Fibroblast of lung (primary cell): ENCODE measurements at regions not wholly inside any gene's neighbourhood (a gene's known extent, or its start where the extent isn't known, plus 50 kb on each side); places are given as distances from the start of the nearest gene placed in this dataset.

ENCODE experiments used
- DNase-seq, 2 donors: peaks; one replicate each; pipeline versions ENCODE4 v3.0.0 to v3.0.0-alpha.2; 2010; ENCODE audit warnings: low read depth in 2 of 2
- H2AFZ ChIP-seq: 2 replicates; pipeline ENCODE4 v1.5.1; 2012; ENCODE audit warnings: low read length, control low read depth, inconsistent platforms
- H3K27ac ChIP-seq: 2 replicates; pipeline ENCODE4 v1.5.1; 2011; ENCODE audit warnings: low read length, control low read depth; ENCODE audit not compliant: insufficient read depth
- H3K27me3 ChIP-seq: 2 replicates; pipeline ENCODE4 v1.5.1; 2011; ENCODE audit warnings: mild to moderate bottlenecking, low read length; ENCODE audit not compliant: control insufficient read depth, insufficient read depth
- H3K36me3 ChIP-seq: 2 replicates; pipeline ENCODE4 v1.5.1; 2011; ENCODE audit warnings: low read length; ENCODE audit not compliant: control insufficient read depth, insufficient read depth
- H3K4me1 ChIP-seq: 2 replicates; pipeline ENCODE4 v1.5.1; 2011; ENCODE audit warnings: low read length; ENCODE audit not compliant: control insufficient read depth, insufficient read depth; ENCODE audit errors: extremely low read depth
- H3K4me2 ChIP-seq: 2 replicates; pipeline ENCODE4 v1.5.1; 2011; ENCODE audit warnings: low read length, control low read depth; ENCODE audit not compliant: insufficient read depth; ENCODE audit errors: extremely low read depth
- H3K4me3 ChIP-seq, 4 experiments: fragments of 200-600 bp in 1 of 4; sonication (generic) in 1 of 4; replicated peaks in 1 of 4; 2 replicates each; pipeline ENCODE4 v1.5.1; 2011 to 2016; ENCODE audit warnings: low read length in 4 of 4, low read depth in 3 of 4, mild to moderate bottlenecking in 3 of 4, control low read depth in 2 of 4, inconsistent platforms in 1 of 4, mixed read lengths in 1 of 4; ENCODE audit not compliant: insufficient read depth in 1 of 4; ENCODE audit errors: control extremely low read depth in 1 of 4
- H3K79me2 ChIP-seq: 2 replicates; pipeline ENCODE4 v1.5.1; 2012; ENCODE audit warnings: mild to moderate bottlenecking, low read length, inconsistent platforms; ENCODE audit not compliant: control insufficient read depth, insufficient read depth
- H3K9ac ChIP-seq: 2 replicates; pipeline ENCODE4 v1.5.1; 2011; ENCODE audit warnings: mild to moderate bottlenecking, low read length, control low read depth; ENCODE audit not compliant: insufficient read depth
- H3K9me3 ChIP-seq: 2 replicates; pipeline ENCODE4 v1.5.1; 2012; ENCODE audit warnings: low read depth, low read length; ENCODE audit not compliant: control insufficient read depth, insufficient read depth
- H4K20me1 ChIP-seq: 2 replicates; pipeline ENCODE4 v1.5.1; 2011; ENCODE audit warnings: low read length; ENCODE audit not compliant: control insufficient read depth, insufficient read depth; ENCODE audit errors: extremely low read depth
- CTCF ChIP-seq, 2 donors: IDR thresholded peaks in 1 of 2; conservative IDR thresholded peaks in 1 of 2; 1 replicate in 1 of 2; 2 replicates in 1 of 2; pipeline ENCODE4 v1.5.1; 2011 to 2012; ENCODE audit warnings: low read length in 2 of 2, control low read depth in 1 of 2, inconsistent platforms in 1 of 2, low read depth in 1 of 2, mild to moderate bottlenecking in 1 of 2
- EZH2 ChIP-seq: IDR thresholded peaks from 2 replicates; pipeline ENCODE4 v1.5.1; 2012; ENCODE audit warnings: low read length, control low read depth, mild to moderate bottlenecking; ENCODE audit errors: missing control alignments

GRCh38 chr22:48277868-48278581 lies 1515.6 kb downstream of the TBC1D22A start:
- H3K4me3 ChIP-seq, result no peak overlapping the region
- H2AFZ ChIP-seq, result no peak overlapping the region
- H3K36me3 ChIP-seq, result no peaks in the 10 kb centered on the region
- no peaks in the 10 kb centered on the region for H3K27me3 ChIP-seq
- TF ChIP-seq CTCF (conservative IDR thresholded peaks at IDR 0.05 in 1 of 2, IDR thresholded peaks at IDR 0.05 in 1 of 2; ENCODE audit: low read depth in 1 of 2, low read length in 2 of 2) (no peak), EZH2 (no peak)
- no peak overlapping the region for H3K27ac ChIP-seq
- H3K9me3 ChIP-seq, result no peaks in the 10 kb centered on the region
- DNase-seq, result no peak
- H4K20me1 ChIP-seq, result no peaks in the 10 kb centered on the region
- no peak overlapping the region for H3K9ac ChIP-seq
- no peak overlapping the region for H3K4me2 ChIP-seq
- no peaks in the 10 kb centered on the region for H3K4me1 ChIP-seq
- H3K79me2 ChIP-seq, result no peaks in the 10 kb centered on the region

GRCh38 chr22:48276994-48277867 lies 1514.8 kb downstream of the TBC1D22A start:
- no peak for DNase-seq
- Histone ChIP-seq H3K36me3 (no peaks in the 10 kb centered on the region), H3K27ac (no peak overlapping the region), H2AFZ (no peak overlapping the region), H3K4me1 (no peaks in the 10 kb centered on the region), H4K20me1 (no peaks in the 10 kb centered on the region), H3K79me2 (no peaks in the 10 kb centered on the region), H3K9ac (no peak overlapping the region), H3K27me3 (no peaks in the 10 kb centered on the region), H3K4me3 (no peak overlapping the region), H3K9me3 (no peaks in the 10 kb centered on the region), H3K4me2 (no peak overlapping the region)
- TF ChIP-seq EZH2 (no peak), CTCF (conservative IDR thresholded peaks at IDR 0.05 in 1 of 2, IDR thresholded peaks at IDR 0.05 in 1 of 2; ENCODE audit: low read depth in 1 of 2, low read length in 2 of 2) (no peak)

GRCh38 chr22:48275412-48275811 lies 1513.0 kb downstream of the TBC1D22A start:
- DNase-seq, result no peak
- H4K20me1 ChIP-seq, result no peaks in the 10 kb centered on the region
- H3K79me2 ChIP-seq, result no peaks in the 10 kb centered on the region
- H3K27ac ChIP-seq, result no peak overlapping the region
- H3K9me3 ChIP-seq, result no peaks in the 10 kb centered on the region
- no peak overlapping the region for H2AFZ ChIP-seq
- H3K4me1 ChIP-seq, result no peaks in the 10 kb centered on the region
- H3K4me2 ChIP-seq, result no peak overlapping the region
- no peaks in the 10 kb centered on the region for H3K27me3 ChIP-seq
- no peak overlapping the region for H3K4me3 ChIP-seq
- no peak for TF ChIP-seq CTCF (conservative IDR thresholded peaks at IDR 0.05 in 1 of 2, IDR thresholded peaks at IDR 0.05 in 1 of 2; ENCODE audit: low read depth in 1 of 2, low read length in 2 of 2)
- TF ChIP-seq EZH2, result no peak
- no peak overlapping the region for H3K9ac ChIP-seq
- H3K36me3 ChIP-seq, result no peaks in the 10 kb centered on the region
